CD4-positive, alpha-beta memory T cell (primary cell): ENCODE measurements at regions not wholly inside any gene's neighbourhood (a gene's known extent, or its start where the extent isn't known, plus 50 kb on each side); places are given as distances from the start of the nearest gene placed in this dataset.

Experiments used
- CTCF ChIA-PET: fragments of 350-600 bp; sonication (Branson Sonifier 250); formaldehyde crosslinking; loops from one replicate; lab custom pipeline; 2021; ENCODE audit warnings: inconsistent platforms; ENCODE audit not compliant: partially characterized antibody; lab: Charles Lee
- POLR2A ChIA-PET: fragments of 350-600 bp; sonication (Branson Sonifier 250); formaldehyde crosslinking; loops from one replicate; lab custom pipeline; 2021; ENCODE audit not compliant: partially characterized antibody; lab: Charles Lee
- DNase-seq, 5 donors: peaks; one replicate each; pipeline versions ENCODE4 v3.0.0 to v3.0.0-alpha.2; 2020 to 2022; ENCODE audit warnings: mixed read lengths in 1 of 5
- H3K27ac ChIP-seq: one replicate; pipeline ENCODE4 v1.7.0; 2013; ENCODE audit warnings: low read depth, low read length
- H3K27me3 ChIP-seq: 2 replicates; pipeline ENCODE4 v1.7.0; 2013; ENCODE audit warnings: mild to moderate bottlenecking, low read length, moderate library complexity; ENCODE audit not compliant: insufficient read depth
- H3K36me3 ChIP-seq: 2 replicates; pipeline ENCODE4 v1.7.0; 2013; ENCODE audit warnings: mild to moderate bottlenecking, low read length, moderate library complexity; ENCODE audit not compliant: insufficient read depth
- H3K4me1 ChIP-seq: 2 replicates; pipeline ENCODE4 v1.7.0; 2013; ENCODE audit warnings: mild to moderate bottlenecking, low read length, moderate library complexity; ENCODE audit not compliant: insufficient read depth
- H3K4me3 ChIP-seq, 2 donors: one replicate each; pipeline ENCODE4 v1.7.0; 2013; ENCODE audit warnings: low read length in 2 of 2, mild to moderate bottlenecking in 1 of 2
- H3K9me3 ChIP-seq, 2 donors: one replicate each; pipeline ENCODE4 v1.7.0; 2013; ENCODE audit warnings: low read length in 2 of 2, control low read depth in 1 of 2; ENCODE audit not compliant: control insufficient read depth in 1 of 2
- H3K27ac Mint-ChIP-seq, 7 donors: one replicate each; pipeline ENCODE4 v1.8.0; 2020 to 2021; ENCODE audit warnings: mixed read lengths in 7 of 7, mild to moderate bottlenecking in 6 of 7, inconsistent platforms in 3 of 7, moderate library complexity in 3 of 7
- H3K27me3 Mint-ChIP-seq, 2 donors: one replicate each; pipeline ENCODE4 v1.8.0; 2020 to 2021; ENCODE audit warnings: mixed read lengths in 2 of 2
- H3K36me3 Mint-ChIP-seq, 2 donors: one replicate each; pipeline ENCODE4 v1.8.0; 2020 to 2021; ENCODE audit warnings: mixed read lengths in 2 of 2, inconsistent platforms in 1 of 2, mild to moderate bottlenecking in 1 of 2
- H3K4me1 Mint-ChIP-seq, 4 donors: one replicate each; pipeline ENCODE4 v1.8.0; 2020 to 2021; ENCODE audit warnings: mixed read lengths in 4 of 4, mild to moderate bottlenecking in 1 of 4
- H3K4me3 Mint-ChIP-seq, 8 donors: one replicate each; pipeline ENCODE4 v1.8.0; 2020 to 2021; ENCODE audit warnings: mixed read lengths in 8 of 8, mild to moderate bottlenecking in 7 of 8, moderate library complexity in 6 of 8, inconsistent platforms in 3 of 8
- H3K9me3 Mint-ChIP-seq, 8 donors: one replicate each; pipeline ENCODE4 v1.8.0; 2020 to 2021; ENCODE audit warnings: mixed read lengths in 8 of 8, mild to moderate bottlenecking in 5 of 8, inconsistent platforms in 3 of 8, moderate library complexity in 1 of 8
- intact Hi-C: fragments of 100-400 bp; cut with micrococcal nuclease; formaldehyde crosslinking; loops from one replicate; pipeline ENCODE4 v1.15.1; 2023

DNA sequence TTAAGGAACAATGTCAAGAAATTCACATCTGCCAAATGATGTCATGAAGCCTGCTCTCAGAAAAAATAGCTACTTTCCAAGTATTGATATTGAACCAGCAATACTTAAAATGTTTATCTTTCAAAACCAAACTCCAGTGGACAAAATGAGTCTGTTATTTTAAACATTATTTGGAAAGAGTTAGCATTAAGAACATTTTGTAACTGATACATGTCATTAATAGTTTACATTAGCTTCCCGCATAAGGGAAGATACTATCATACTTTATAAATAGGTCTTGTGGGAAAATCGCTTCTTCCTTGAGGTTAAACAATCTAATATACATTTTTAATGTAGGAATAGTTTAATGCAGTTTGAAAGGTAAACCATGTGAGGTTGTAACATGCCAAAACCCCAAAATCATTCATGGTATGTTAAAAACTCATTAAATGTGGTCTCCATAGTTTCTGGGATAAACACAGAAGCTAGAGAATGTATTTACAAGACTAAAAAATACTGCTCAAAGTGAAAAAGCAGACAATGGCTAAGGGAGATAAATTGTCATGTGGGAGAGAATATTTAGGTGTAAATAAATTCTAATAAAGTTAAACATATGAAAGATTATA lies 73.4 kb upstream of the ATP2B1 start:
- Mint-ChIP-seq H3K36me3 (peaks cover 3 to 9% of the 10 kb centered on the region in 2 donors), H3K4me3 (no peak overlapping the region), H3K4me1 (peaks cover 0 to 15% (median 6%) of the 10 kb centered on the region in 4 donors), H3K27me3 (no peaks in the 10 kb centered on the region), H3K9me3 (peaks cover 3 to 21% (median 12%) of the 10 kb centered on the region in 8 donors), H3K27ac (no peak overlapping the region)
- ChIA-PET POLR2A (interaction anchor here (1.7 kb wide), 1 partner anchor 73 kb away, joined by 7 read pairs; the partner anchor contains the start of gene ATP2B1), CTCF (interaction anchor here (1.2 kb wide), 1 partner anchor 11 kb away, joined by 3 read pairs; no protein-coding TSS in a partner anchor)
- intact Hi-C loops = loop anchor here (2.0 kb wide), 1 partner anchor 13 kb away; no protein-coding TSS in a partner anchor
- no peak overlapping the region for H3K27ac ChIP-seq
- no peaks in the 10 kb centered on the region for H3K4me1 ChIP-seq
- no peaks in the 10 kb centered on the region for H3K36me3 ChIP-seq
- DNase-seq = no peak
- H3K27me3 ChIP-seq = no peaks in the 10 kb centered on the region
- no peak overlapping the region for H3K4me3 ChIP-seq
- H3K9me3 ChIP-seq = peaks cover 0 to 6% of the 10 kb centered on the region in 2 donors

DNA sequence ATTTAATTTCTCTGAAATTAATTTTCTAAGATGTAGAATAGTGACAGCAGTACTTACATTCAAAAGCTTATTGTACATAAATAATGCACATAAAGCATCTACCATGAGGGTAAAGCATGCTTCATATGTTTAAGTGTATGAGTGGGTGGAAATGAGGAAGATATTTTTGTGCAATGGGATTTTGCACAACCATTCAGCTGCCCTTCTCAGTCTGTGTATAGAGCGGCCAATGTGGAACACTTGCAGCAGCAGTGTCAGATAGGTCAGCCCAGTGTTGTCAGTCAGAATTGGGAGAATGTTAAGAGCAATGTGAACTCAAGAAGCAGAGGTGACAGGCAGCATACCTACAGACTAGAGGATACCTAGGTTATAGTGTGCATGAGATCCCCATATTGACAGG lies 72.5 kb upstream of the ATP2B1 start:
- Histone ChIP-seq H3K4me1 (no peaks in the 10 kb centered on the region), H3K27me3 (no peaks in the 10 kb centered on the region), H3K27ac (no peak overlapping the region), H3K9me3 (no peaks in the 10 kb centered on the region), H3K4me3 (no peak overlapping the region), H3K36me3 (no peaks in the 10 kb centered on the region)
- H3K4me1 Mint-ChIP-seq = peaks cover 0 to 15% (median 6%) of the 10 kb centered on the region in 4 donors
- H3K4me3 Mint-ChIP-seq = no peak overlapping the region
- intact Hi-C loops = no loop called here
- peaks cover 3 to 9% of the 10 kb centered on the region in 2 donors for H3K36me3 Mint-ChIP-seq
- ChIA-PET CTCF (interaction anchor here (0.7 kb wide), 1 partner anchor 171 kb away, joined by 3 read pairs; no protein-coding TSS in a partner anchor), POLR2A (no interaction called here)
- no peaks in the 10 kb centered on the region for H3K27me3 Mint-ChIP-seq
- no peak for DNase-seq
- peak overlapping the region in 1 of 7 donors; percentile 53 for H3K27ac Mint-ChIP-seq
- H3K9me3 Mint-ChIP-seq = peaks cover 3 to 13% (median 10%) of the 10 kb centered on the region in 8 donors

GRCh38 chr12:89779090-89779489 lies 70.5 kb upstream of the ATP2B1 start:
- intact Hi-C loops = no loop called here
- CTCF ChIA-PET = no interaction called here

DNA sequence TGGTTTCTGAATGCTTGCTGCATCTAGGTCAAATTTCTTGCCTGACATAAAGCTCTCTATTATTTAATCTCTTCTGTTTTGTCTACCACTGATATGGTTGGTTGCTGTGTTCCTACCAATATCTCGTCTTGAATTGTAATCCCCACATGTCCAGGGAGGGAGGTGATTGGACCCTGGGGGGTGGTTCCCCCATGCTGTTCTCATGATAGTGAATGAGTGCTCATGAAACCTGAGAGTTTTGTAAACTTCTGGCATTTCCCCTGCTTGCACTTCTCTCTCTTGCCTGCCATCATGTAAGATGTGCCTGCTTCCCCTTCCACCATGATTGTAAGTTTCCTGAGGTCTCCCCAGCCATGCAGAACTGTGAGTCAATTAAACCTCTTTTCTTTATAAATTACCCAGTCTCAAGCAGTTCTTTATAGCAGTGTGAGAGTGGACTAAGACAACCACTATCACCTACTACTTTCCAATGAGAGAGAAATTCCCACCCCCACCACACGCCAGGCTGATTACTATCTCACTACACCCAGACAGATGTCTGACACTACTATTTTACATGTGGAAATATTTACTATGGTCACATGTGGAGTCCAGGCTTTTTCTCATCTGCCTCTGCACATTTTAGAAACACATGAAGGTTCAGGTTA lies 69.2 kb upstream of the ATP2B1 start:
- no peak for DNase-seq
- intact Hi-C loops = no loop called here
- no peak overlapping the region for H3K4me3 Mint-ChIP-seq
- no peak overlapping the region for H3K4me3 ChIP-seq
- H3K27me3 ChIP-seq = no peaks in the 10 kb centered on the region
- no peaks in the 10 kb centered on the region for H3K9me3 ChIP-seq
- H3K36me3 ChIP-seq = no peaks in the 10 kb centered on the region
- H3K27me3 Mint-ChIP-seq = no peaks in the 10 kb centered on the region
- no peak overlapping the region for H3K27ac Mint-ChIP-seq
- POLR2A ChIA-PET = no interaction called here
- H3K27ac ChIP-seq = no peak overlapping the region
- H3K4me1 Mint-ChIP-seq = peaks cover 0 to 11% (median 5%) of the 10 kb centered on the region in 4 donors
- no peaks in the 10 kb centered on the region for H3K4me1 ChIP-seq
- H3K36me3 Mint-ChIP-seq = no peaks in the 10 kb centered on the region
- peaks cover 0 to 3% (median 0%) of the 10 kb centered on the region in 8 donors for H3K9me3 Mint-ChIP-seq
- CTCF ChIA-PET = no interaction called here

More at GRCh38 chr12:89779090-89779489, 70.5 kb upstream of the ATP2B1 start:
- Mint-ChIP-seq H3K4me3 (no peak overlapping the region), H3K36me3 (no peaks in the 10 kb centered on the region), H3K4me1 (peaks cover 0 to 17% (median 6%) of the 10 kb centered on the region in 4 donors), H3K9me3 (peaks cover 0 to 3% (median 0%) of the 10 kb centered on the region in 8 donors), H3K27me3 (no peaks in the 10 kb centered on the region), H3K27ac (no peak overlapping the region)
- H3K27me3 ChIP-seq = no peaks in the 10 kb centered on the region
- no peaks in the 10 kb centered on the region for H3K9me3 ChIP-seq
- H3K36me3 ChIP-seq = no peaks in the 10 kb centered on the region
- POLR2A ChIA-PET = no interaction called here
- H3K4me1 ChIP-seq = no peaks in the 10 kb centered on the region
- DNase-seq = no peak
- no peak overlapping the region for H3K27ac ChIP-seq
- H3K4me3 ChIP-seq = no peak overlapping the region

- H3K9me3 Mint-ChIP-seq = peaks cover 0 to 4% (median under 1%) of the 10 kb centered on the region in 8 donors
- Histone ChIP-seq H3K4me3 (no peak overlapping the region), H3K4me1 (peaks cover under 1% of the 10 kb centered on the region), H3K36me3 (no peaks in the 10 kb centered on the region), H3K27me3 (no peaks in the 10 kb centered on the region), H3K27ac (no peak overlapping the region), H3K9me3 (no peaks in the 10 kb centered on the region)
- peaks cover 2 to 11% (median 7%) of the 10 kb centered on the region in 4 donors for H3K4me1 Mint-ChIP-seq
- ChIA-PET CTCF (no interaction called here), POLR2A (no interaction called here)
- H3K36me3 Mint-ChIP-seq = no peaks in the 10 kb centered on the region
- no peaks in the 10 kb centered on the region for H3K27me3 Mint-ChIP-seq
- intact Hi-C loops = no loop called here
- no peak for DNase-seq
- no peak overlapping the region for H3K27ac Mint-ChIP-seq
- no peak overlapping the region for H3K4me3 Mint-ChIP-seq
Measured at GRCh38 chr12:89775986-89776365, 67.3 kb upstream of the ATP2B1 start.

- H3K4me3 ChIP-seq = no peak overlapping the region
- Mint-ChIP-seq H3K4me1 (peaks cover 5 to 17% (median 13%) of the 10 kb centered on the region in 4 donors), H3K9me3 (peaks cover 0 to 4% (median under 1%) of the 10 kb centered on the region in 8 donors), H3K4me3 (no peak overlapping the region), H3K27ac (no peak overlapping the region), H3K27me3 (no peaks in the 10 kb centered on the region), H3K36me3 (no peaks in the 10 kb centered on the region)
- no peaks in the 10 kb centered on the region for H3K36me3 ChIP-seq
- POLR2A ChIA-PET = interaction anchor here (0.7 kb wide), 1 partner anchor 235 kb away, joined by 4 read pairs; no protein-coding TSS in a partner anchor
- intact Hi-C loops = no loop called here
- CTCF ChIA-PET = no interaction called here
- H3K9me3 ChIP-seq = no peaks in the 10 kb centered on the region
- no peak for DNase-seq
- H3K27ac ChIP-seq = no peak overlapping the region
- H3K4me1 ChIP-seq = peaks cover 7% of the 10 kb centered on the region
- no peaks in the 10 kb centered on the region for H3K27me3 ChIP-seq
Measured at GRCh38 chr12:89775063-89775985, 66.7 kb upstream of the ATP2B1 start.

DNA sequence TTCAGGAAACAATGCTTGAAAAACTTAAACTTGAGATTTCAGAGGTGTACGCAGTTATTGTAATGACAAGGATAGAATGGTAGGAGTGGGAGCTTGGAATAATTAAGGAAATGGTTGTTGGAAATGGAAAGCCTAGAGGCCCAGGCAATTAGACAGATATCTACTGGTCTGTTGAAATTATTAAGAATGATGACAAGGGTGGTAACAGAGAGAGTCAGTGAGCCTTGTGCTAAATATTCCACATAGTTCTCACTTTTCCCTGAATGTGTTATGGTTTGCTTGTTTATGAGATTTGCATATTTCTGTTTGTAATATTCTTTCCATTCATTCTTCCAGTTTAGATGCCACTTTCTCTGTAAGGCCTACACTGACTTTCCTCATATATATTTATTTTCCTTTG lies 66.0 kb upstream of the ATP2B1 start:
- peaks cover 10 to 23% (median 19%) of the 10 kb centered on the region in 4 donors for H3K4me1 Mint-ChIP-seq
- POLR2A ChIA-PET = no interaction called here
- H3K27me3 ChIP-seq = no peaks in the 10 kb centered on the region
- H3K27me3 Mint-ChIP-seq = no peaks in the 10 kb centered on the region
- intact Hi-C loops = no loop called here
- no peaks in the 10 kb centered on the region for H3K9me3 ChIP-seq
- CTCF ChIA-PET = no interaction called here
- H3K36me3 Mint-ChIP-seq = no peaks in the 10 kb centered on the region
- H3K4me3 ChIP-seq = no peak overlapping the region
- H3K36me3 ChIP-seq = no peaks in the 10 kb centered on the region
- no peak overlapping the region for H3K27ac Mint-ChIP-seq
- peaks cover 10% of the 10 kb centered on the region for H3K4me1 ChIP-seq
- peaks cover 0 to 4% (median 0%) of the 10 kb centered on the region in 8 donors for H3K9me3 Mint-ChIP-seq
- no peak overlapping the region for H3K27ac ChIP-seq
- H3K4me3 Mint-ChIP-seq = no peak overlapping the region
- no peak for DNase-seq
